ENCODE measurements at regions not wholly inside any gene's neighbourhood (a gene's known extent, or its start where the extent isn't known, plus 50 kb on each side); places are given as distances from the start of the nearest gene placed in this dataset.

GRCh38 chr3:187795207-187795960, 50.1 kb upstream of the BCL6 start:
- in situ Hi-C loops (cut with HindIII; ENCODE audit: low sequenced_read_pairs) = no loop called here

DNA sequence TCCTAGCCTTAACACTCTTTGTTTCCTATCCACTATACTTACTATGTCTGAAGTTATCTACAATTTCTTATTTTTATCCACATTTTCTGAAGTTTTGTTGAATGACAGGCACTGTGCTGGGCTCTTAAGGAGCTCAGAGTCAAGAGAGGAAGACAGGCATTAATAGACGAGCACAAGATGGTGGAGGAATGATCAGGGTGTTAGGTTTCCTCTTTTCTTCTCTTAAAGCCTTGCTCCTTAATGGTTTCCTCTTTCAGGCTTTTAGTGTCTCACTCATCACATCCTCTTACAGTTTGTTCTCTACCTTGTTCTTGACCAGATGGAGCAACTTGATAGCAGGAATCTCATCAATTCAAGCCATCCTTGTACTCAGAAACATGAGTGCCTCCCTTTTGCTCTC, 52.9 kb upstream of the BCL6 start:
- in situ Hi-C loops (cut with HindIII; ENCODE audit: low sequenced_read_pairs) = no loop called here

- in situ Hi-C loops (cut with HindIII; ENCODE audit: low sequenced_read_pairs) = no loop called here
Measured at GRCh38 chr3:187798531-187799530, 53.6 kb upstream of the BCL6 start.

DNA sequence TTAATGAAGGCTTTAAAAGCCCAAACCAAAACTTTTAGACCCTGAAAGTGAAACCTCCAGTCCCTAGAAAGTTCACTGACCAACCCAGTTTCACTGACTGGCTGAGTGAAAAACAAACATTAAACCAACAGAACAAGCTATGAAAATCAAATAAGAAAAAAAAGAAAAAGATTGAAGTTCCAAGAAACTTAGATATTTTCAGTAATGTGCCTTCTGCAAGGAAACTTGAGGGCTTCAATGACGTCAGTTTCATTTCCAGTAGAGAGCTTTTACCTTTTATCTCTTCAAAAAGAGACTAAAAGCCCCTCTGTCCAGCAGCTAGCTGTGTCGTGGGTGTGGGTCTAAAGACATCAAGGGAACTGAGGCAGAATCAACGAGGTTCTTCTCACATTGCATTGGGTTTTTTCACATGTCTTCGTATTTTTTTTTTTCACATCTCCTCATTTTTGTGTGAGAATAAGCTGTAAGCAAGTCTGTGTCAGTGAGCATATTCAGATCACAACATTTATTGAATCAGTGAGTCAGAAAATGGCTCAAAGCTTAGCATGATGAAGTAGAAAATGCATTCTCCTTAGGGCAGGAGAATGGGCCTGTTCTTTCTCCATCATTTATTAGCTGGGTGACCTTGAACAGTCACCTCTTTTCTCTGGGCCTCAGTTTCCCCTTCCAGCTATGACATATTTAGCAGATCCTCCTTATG, 54.8 kb upstream of the BCL6 start:
- in situ Hi-C loops (cut with HindIII; ENCODE audit: low sequenced_read_pairs) = no loop called here

GRCh38 chr3:187801152-187801551, 55.9 kb upstream of the BCL6 start:
- in situ Hi-C loops (cut with HindIII; ENCODE audit: low sequenced_read_pairs) = no loop called here

DNA sequence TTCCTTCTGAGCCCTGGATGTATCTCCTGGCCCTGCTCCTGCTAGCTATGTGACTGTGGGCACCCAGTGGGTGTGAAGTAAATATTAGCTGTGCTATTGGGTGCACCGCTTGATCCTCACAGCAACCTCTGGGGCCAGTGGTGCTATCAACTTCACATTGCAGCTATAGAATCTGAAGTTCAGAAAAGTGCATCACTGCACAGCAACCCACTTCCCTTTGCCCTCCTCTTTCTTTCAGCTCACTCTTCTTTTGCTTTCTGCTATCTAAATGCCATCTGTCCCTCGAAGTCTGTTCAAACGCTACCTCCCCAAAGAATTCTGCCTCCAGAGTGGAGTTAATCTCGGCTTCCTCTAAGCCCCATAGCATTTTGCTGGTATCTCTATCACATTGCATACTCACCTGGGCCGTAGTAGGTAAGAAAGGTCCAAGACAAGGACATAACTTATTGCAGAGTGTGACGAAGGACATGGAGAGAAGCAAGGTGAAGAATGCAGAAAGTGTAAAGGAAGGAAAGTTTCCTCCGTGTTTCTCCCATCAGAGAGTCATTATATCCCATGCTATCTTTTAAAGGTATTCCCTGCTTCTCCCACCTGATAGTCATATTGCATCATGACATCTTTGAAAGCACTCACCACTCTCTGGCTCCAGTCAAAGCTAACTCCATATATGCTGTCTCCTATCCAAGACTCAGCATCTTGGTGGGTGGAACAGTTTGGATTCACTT, 57.1 kb upstream of the BCL6 start:
- in situ Hi-C loops (cut with HindIII; ENCODE audit: low sequenced_read_pairs) = no loop called here

DNA sequence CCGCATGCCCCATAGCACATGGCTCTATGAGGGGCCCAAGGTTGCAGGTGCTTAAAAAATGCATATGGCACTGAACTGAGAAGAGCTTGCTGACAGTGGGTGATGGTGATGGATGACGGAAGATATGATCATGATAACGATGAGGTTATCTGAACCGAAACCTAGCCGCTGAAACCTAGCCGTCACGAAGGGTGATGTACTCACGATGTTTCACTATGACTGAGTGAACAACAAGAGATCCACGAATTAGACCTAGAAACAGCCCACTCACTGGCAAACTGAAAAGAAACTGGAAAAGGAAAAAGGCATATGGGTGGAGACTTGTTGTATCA, 57.6 kb upstream of the BCL6 start:
- in situ Hi-C loops (cut with HindIII; ENCODE audit: low sequenced_read_pairs) = no loop called here

- in situ Hi-C loops (cut with HindIII; ENCODE audit: low sequenced_read_pairs) = no loop called here
Measured at GRCh38 chr3:187804120-187804744, 59.0 kb upstream of the BCL6 start.

- in situ Hi-C loops (cut with HindIII; ENCODE audit: low sequenced_read_pairs) = loop anchor here (5.0 kb wide), 2 partner anchors 57 to 103 kb away; partner anchors contain the start of gene BCL6
Measured at GRCh38 chr3:187804745-187805121, 59.5 kb upstream of the BCL6 start.

- in situ Hi-C loops (cut with HindIII; ENCODE audit: low sequenced_read_pairs) = loop anchor here (5.0 kb wide), 2 partner anchors 58 to 102 kb away; partner anchors contain the start of gene BCL6
Measured at GRCh38 chr3:187805774-187806173, 60.5 kb upstream of the BCL6 start.

DNA sequence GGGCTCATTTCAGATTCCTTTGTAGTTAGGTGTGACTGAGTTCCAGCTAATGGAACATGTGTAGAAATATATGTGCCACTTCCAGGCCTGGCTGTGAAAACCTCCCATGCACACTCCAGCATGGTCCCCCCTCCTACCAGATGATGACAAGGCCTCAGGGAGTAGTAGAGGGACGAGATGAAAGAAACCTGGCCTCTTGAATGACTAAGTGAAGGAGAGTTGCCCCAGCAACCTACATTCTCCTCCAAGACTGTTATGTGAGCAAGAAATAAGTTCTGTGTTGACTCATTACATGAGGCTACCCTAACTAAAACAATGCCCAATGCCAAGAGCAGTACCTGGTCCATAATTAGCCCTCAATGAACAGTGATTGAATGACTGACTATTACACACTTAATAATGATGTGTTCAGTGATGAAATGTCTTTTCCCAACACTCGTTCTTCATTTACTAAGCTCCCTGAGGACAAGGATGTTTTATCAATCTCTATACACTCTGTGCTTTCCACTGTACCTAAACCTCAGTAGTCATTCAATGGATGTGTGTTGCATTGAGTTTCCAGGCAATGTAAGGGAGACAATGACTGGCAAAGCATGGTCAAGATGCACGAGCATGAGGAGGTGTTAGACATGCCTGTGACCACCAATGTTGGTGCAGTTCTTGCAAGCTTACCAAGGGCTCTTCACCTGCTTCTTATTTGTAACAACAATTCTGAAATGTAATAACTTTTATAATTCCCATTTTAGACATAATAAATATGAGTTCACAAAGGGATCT, 62.0 kb upstream of the BCL6 start:
- in situ Hi-C loops (cut with HindIII; ENCODE audit: low sequenced_read_pairs) = loop anchor here (5.0 kb wide), 2 partner anchors 60 to 100 kb away; partner anchors contain the start of gene BCL6

GRCh38 chr3:187808527-187808895, 63.2 kb upstream of the BCL6 start:
- in situ Hi-C loops (cut with HindIII; ENCODE audit: low sequenced_read_pairs) = loop anchor here (5.0 kb wide), 2 partner anchors 61 to 99 kb away; partner anchors contain the start of gene BCL6

DNA sequence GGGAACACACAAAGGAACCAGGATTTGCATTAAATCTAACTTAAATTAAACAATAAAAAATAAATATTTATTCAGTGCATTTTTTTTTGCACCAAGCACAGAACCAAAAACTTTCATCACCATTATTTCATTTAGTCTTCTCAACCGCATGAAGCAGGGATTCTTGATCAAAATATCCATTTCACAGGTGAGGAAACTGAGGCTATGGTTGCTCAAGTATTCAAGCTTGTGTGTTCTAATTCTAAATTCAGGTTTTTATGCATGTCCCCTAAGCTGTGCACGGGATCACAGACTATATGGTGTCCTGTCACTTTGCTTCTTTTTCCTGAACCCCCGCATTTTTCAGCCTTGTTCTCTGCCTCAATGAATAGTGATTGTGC, 64.3 kb upstream of the BCL6 start:
- in situ Hi-C loops (cut with HindIII; ENCODE audit: low sequenced_read_pairs) = loop anchor here (5.0 kb wide), 2 partner anchors 62 to 98 kb away; partner anchors contain the start of gene BCL6

- in situ Hi-C loops (cut with HindIII; ENCODE audit: low sequenced_read_pairs) = loop anchor here (10.0 kb wide), 1 partner anchor 1145 kb away; no protein-coding TSS in a partner anchor
Measured at GRCh38 chr3:187810021-187810446, 64.8 kb upstream of the BCL6 start.

GRCh38 chr3:187811585-187812250, 66.5 kb upstream of the BCL6 start:
- in situ Hi-C loops (cut with HindIII; ENCODE audit: low sequenced_read_pairs) = loop anchor here (10.0 kb wide), 1 partner anchor 1143 kb away; no protein-coding TSS in a partner anchor

- in situ Hi-C loops (cut with HindIII; ENCODE audit: low sequenced_read_pairs) = loop anchor here (10.0 kb wide), 1 partner anchor 1142 kb away; no protein-coding TSS in a partner anchor
Measured at GRCh38 chr3:187812496-187812895, 67.2 kb upstream of the BCL6 start.

- in situ Hi-C loops (cut with HindIII; ENCODE audit: low sequenced_read_pairs) = loop anchor here (10.0 kb wide), 1 partner anchor 1142 kb away; no protein-coding TSS in a partner anchor
Measured at GRCh38 chr3:187813198-187813597, 67.9 kb upstream of the BCL6 start.

DNA sequence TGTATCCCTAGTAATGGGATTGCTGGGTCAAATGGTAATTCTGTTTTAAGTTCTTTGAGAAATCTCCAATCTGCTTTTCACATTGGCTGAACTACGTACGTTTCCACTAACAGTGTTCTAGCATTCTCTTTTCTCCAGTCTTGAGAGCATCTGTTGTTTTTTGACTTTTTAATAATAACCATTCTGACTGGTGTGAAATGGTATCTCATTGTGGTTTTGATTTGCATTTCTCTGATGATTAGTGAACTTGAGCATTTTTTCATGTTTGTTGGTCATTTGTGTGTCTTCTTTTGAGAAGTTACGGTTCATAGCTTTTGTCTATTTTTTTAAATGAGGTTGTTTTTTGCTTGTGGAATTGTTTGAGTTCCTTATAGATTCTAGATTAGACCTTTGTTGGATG, 72.5 kb upstream of the BCL6 start:
- in situ Hi-C loops (cut with HindIII; ENCODE audit: low sequenced_read_pairs) = loop anchor here (10.0 kb wide), 1 partner anchor 1137 kb away; no protein-coding TSS in a partner anchor
